Thyroid gland (tissue), 4 donors: ENCODE measurements at regions not wholly inside any gene's neighbourhood (a gene's known extent, or its start where the extent isn't known, plus 50 kb on each side); places are given as distances from the start of the nearest gene placed in this dataset.

Experiments
- POLR2A ChIP-seq, 2 donors: fragments of 450-650 bp; IDR thresholded peaks; one replicate each; pipeline ENCODE4 v1.6.1; 2017; ENCODE audit warnings: antibody characterized with exemption in 2 of 2, mild to moderate bottlenecking in 2 of 2, moderate library complexity in 1 of 2
- TF ChIP-seq, protein P1 (sequence below), 6 experiments: fragments of 200-600 bp in 3 of 6; fragments of 450-650 bp in 3 of 6; sonication (generic) in 3 of 6; IDR thresholded peaks; one replicate each; pipeline ENCODE4 v1.5.1; 2016 to 2019; ENCODE audit warnings: antibody characterized with exemption in 6 of 6, mild to moderate bottlenecking in 2 of 6, inconsistent platforms in 1 of 6, moderate library complexity in 1 of 6

DNA sequence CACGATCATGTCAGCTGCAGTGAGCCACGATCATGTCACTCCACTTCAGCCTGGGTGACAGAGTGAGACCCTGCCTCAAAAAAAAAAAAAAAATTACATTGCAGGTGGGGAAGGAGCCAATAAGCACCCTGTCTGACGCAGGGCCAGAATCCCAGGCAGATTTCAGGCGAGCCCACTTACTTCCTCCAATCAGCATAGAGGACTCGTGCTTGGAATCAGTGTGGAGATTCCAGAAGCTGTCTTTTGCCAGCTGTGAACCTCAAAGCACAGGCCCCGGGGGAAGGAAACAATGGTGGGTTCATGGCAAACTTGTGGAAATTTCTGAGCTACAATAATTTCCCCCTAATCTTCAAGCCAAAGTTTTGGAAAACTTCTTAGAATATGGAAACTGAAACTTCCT is 178.2 kb upstream of the ZNF644 start:
- TF ChIP-seq, protein P1, sequence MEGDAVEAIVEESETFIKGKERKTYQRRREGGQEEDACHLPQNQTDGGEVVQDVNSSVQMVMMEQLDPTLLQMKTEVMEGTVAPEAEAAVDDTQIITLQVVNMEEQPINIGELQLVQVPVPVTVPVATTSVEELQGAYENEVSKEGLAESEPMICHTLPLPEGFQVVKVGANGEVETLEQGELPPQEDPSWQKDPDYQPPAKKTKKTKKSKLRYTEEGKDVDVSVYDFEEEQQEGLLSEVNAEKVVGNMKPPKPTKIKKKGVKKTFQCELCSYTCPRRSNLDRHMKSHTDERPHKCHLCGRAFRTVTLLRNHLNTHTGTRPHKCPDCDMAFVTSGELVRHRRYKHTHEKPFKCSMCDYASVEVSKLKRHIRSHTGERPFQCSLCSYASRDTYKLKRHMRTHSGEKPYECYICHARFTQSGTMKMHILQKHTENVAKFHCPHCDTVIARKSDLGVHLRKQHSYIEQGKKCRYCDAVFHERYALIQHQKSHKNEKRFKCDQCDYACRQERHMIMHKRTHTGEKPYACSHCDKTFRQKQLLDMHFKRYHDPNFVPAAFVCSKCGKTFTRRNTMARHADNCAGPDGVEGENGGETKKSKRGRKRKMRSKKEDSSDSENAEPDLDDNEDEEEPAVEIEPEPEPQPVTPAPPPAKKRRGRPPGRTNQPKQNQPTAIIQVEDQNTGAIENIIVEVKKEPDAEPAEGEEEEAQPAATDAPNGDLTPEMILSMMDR (IDR thresholded peaks at IDR 0.05): no peak
- no peak for TF ChIP-seq POLR2A (IDR thresholded peaks at IDR 0.05)
